ENCODE measurements at regions not wholly inside any gene's neighbourhood (a gene's known extent, or its start where the extent isn't known, plus 50 kb on each side); places are given as distances from the start of the nearest gene placed in this dataset.

GRCh38 chr3:56998076-56998529 lies 62.4 kb upstream of the SPATA12 start:
- Histone ChIP-seq H3K27me3 (no peaks in the 10 kb centered on the region), H3K9ac (ENCODE audit: low read depth in 2 of 2, low read length in 2 of 2) (no peak overlapping the region), H3K36me3 (no peaks in the 10 kb centered on the region), H3K4me3 (no peak overlapping the region), H3K27ac (peak overlapping the region; percentile 20), H3K4me1 (no peaks in the 10 kb centered on the region), H3K9me3 (no peaks in the 10 kb centered on the region)
- intact Hi-C loops (cut with DNase I): loop anchor here (5.0 kb wide), 1 partner anchor 79 kb away; no protein-coding TSS in a partner anchor
- TF ChIP-seq CTCF (IDR thresholded peaks at IDR 0.05): no peak
- no peak for DNase-seq

DNA sequence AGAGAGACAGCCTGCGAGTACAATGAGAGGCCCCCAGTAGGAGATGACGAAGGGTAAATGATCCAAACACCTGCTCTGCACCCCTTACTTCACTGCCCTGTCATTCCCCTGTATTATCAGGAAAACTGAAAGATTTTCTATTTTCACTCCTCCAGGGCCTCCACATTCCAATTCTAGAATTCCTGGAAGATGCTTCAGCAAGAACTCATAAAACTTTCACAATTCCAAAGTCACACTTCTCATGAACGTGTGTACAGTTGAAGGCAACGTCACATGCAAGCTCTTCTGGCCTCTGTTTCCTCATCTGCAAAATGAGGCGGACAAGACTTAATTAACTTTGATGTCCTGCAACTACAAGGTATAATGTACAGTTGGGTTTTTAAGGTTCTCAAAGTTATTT lies 62.8 kb upstream of the SPATA12 start:
- Histone ChIP-seq H3K27me3 (no peaks in the 10 kb centered on the region), H3K27ac (peak overlapping the region; percentile 20), H3K9me3 (no peaks in the 10 kb centered on the region), H3K4me1 (no peaks in the 10 kb centered on the region), H3K4me3 (no peak overlapping the region), H3K9ac (ENCODE audit: low read depth in 2 of 2, low read length in 2 of 2) (no peak overlapping the region), H3K36me3 (no peaks in the 10 kb centered on the region)
- DNase-seq: no peak
- no peak for TF ChIP-seq CTCF (IDR thresholded peaks at IDR 0.05)
- intact Hi-C loops (cut with DNase I): loop anchor here (5.0 kb wide), 1 partner anchor 80 kb away; no protein-coding TSS in a partner anchor

- H3K27ac ChIP-seq: no peak overlapping the region
- TF ChIP-seq CTCF (IDR thresholded peaks at IDR 0.05): no peak
- H3K36me3 ChIP-seq: no peaks in the 10 kb centered on the region
- no peak overlapping the region for H3K9ac ChIP-seq (ENCODE audit: low read depth in 2 of 2, low read length in 2 of 2)
- intact Hi-C loops (cut with DNase I): loop anchor here (5.0 kb wide), 1 partner anchor 80 kb away; no protein-coding TSS in a partner anchor
- no peak overlapping the region for H3K4me3 ChIP-seq
- no peaks in the 10 kb centered on the region for H3K9me3 ChIP-seq
- no peaks in the 10 kb centered on the region for H3K4me1 ChIP-seq
- no peak for DNase-seq
- H3K27me3 ChIP-seq: no peaks in the 10 kb centered on the region
Measured at GRCh38 chr3:56997041-56997440, 63.4 kb upstream of the SPATA12 start.

- no peak for DNase-seq
- no peak overlapping the region for H3K4me3 ChIP-seq
- intact Hi-C loops (cut with DNase I): no loop called here
- TF ChIP-seq CTCF (IDR thresholded peaks at IDR 0.05): no peak
- no peaks in the 10 kb centered on the region for H3K27me3 ChIP-seq
- no peak overlapping the region for H3K9ac ChIP-seq (ENCODE audit: low read depth in 2 of 2, low read length in 2 of 2)
- no peaks in the 10 kb centered on the region for H3K36me3 ChIP-seq
- peaks cover 5% of the 10 kb centered on the region for H3K4me1 ChIP-seq
- no peak overlapping the region for H3K27ac ChIP-seq
- no peaks in the 10 kb centered on the region for H3K9me3 ChIP-seq
Measured at GRCh38 chr3:56994391-56994790, 66.1 kb upstream of the SPATA12 start.

DNA sequence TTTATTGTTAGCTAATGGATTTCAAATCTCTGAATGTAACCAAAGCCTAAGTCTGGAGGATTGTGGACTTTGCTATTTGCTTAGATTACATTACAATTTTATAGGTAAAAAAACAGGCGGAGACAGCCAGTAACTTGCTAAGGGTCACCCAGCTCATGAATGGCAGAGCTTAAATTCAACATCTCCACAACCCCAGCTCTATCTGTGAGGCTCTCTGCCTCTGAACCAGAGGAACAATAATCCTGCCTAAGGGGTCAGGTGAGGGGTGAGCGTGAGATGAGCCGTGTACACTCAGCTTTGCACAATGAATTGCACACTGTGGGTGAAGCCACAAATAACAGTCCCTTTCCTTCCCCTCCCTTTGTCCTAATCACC lies 69.8 kb upstream of the SPATA12 start:
- Histone ChIP-seq H3K27me3 (no peaks in the 10 kb centered on the region), H3K9me3 (no peaks in the 10 kb centered on the region), H3K27ac (peak overlapping the region; percentile 54), H3K4me3 (no peak overlapping the region), H3K4me1 (peaks cover 5% of the 10 kb centered on the region), H3K9ac (ENCODE audit: low read depth in 2 of 2, low read length in 2 of 2) (peak overlapping the region in 1 of 2 donors; percentile 21), H3K36me3 (no peaks in the 10 kb centered on the region)
- intact Hi-C loops (cut with DNase I): no loop called here
- no peak for TF ChIP-seq CTCF (IDR thresholded peaks at IDR 0.05)
- DNase-seq: peak; percentile 44

Data from colonic mucosa (tissue), 4 donors.